ENCODE measurements at regions not wholly inside any gene's neighbourhood (a gene's known extent, or its start where the extent isn't known, plus 50 kb on each side); places are given as distances from the start of the nearest gene placed in this dataset.

- intact Hi-C loops (cut with DNase I) = no loop called here
- no peak for TF ChIP-seq POLR2AphosphoS5 (IDR thresholded peaks at IDR 0.05; ENCODE audit: insufficient read depth in 1 of 2, low read depth in 1 of 2)
- no peak for TF ChIP-seq POLR2A (IDR thresholded peaks at IDR 0.05)
- TF ChIP-seq CTCF (IDR thresholded peaks at IDR 0.05) = peak in 1 of 3 experiments; percentile 10
- Histone ChIP-seq H3K4me3 (no peak overlapping the region), H3K27me3 (no peaks in the 10 kb centered on the region), H3K27ac (no peak overlapping the region), H3K9me3 (no peaks in the 10 kb centered on the region), H3K4me1 (no peaks in the 10 kb centered on the region), H3K36me3 (no peaks in the 10 kb centered on the region)
- no peak for DNase-seq (ENCODE audit: extremely low spot score in 2 of 2)
These were observed 314.3 kb upstream of the OR4E1 start for GRCh38 chr14:21987937-21988336.

DNA sequence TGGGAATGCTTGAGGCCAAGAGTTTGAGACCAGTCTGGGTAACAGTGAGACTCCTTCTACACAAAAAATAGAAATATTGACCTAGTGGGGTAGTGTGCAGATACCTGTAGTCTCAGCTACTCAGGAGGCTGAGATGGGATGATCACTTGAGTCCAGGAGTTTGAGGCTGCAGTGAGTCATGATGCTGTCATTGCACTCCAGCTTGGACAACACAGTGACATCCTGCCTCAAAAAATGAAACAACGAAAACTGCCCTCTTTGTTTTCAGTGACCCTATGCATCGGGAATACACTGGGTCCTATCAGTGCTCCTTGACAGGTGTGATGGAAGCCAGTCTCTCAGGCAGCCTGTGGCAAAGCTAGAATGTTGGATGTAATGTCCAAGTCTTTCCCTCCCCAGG lies 311.5 kb upstream of the OR4E1 start:
- Histone ChIP-seq H3K9me3 (no peaks in the 10 kb centered on the region), H3K4me1 (no peaks in the 10 kb centered on the region), H3K27me3 (no peaks in the 10 kb centered on the region), H3K27ac (no peak overlapping the region), H3K4me3 (no peak overlapping the region), H3K36me3 (no peaks in the 10 kb centered on the region)
- DNase-seq (ENCODE audit: extremely low spot score in 2 of 2) = no peak
- TF ChIP-seq POLR2A (IDR thresholded peaks at IDR 0.05) = no peak
- no peak for TF ChIP-seq POLR2AphosphoS5 (IDR thresholded peaks at IDR 0.05; ENCODE audit: insufficient read depth in 1 of 2, low read depth in 1 of 2)
- TF ChIP-seq CTCF (IDR thresholded peaks at IDR 0.05) = no peak
- intact Hi-C loops (cut with DNase I) = no loop called here

DNA sequence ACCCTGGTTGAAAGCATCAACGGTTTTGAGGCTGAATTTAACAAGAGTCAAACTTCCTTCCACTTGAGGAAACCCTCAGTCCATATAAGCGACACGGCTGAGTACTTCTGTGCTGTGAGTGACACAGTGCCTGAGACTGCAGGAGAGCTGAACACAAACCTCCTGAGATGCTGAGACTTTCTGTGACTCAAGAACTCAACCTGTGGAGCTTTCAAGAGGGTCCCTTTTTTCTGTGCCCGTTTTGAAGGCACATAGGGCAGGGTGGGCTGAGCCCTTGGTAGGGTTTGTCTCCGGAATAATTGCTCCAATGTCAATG lies 305.3 kb upstream of the OR4E1 start:
- H3K4me3 ChIP-seq = no peak overlapping the region
- H3K27me3 ChIP-seq = no peaks in the 10 kb centered on the region
- H3K9me3 ChIP-seq = no peaks in the 10 kb centered on the region
- no peak for DNase-seq (ENCODE audit: extremely low spot score in 2 of 2)
- intact Hi-C loops (cut with DNase I) = no loop called here
- TF ChIP-seq POLR2A (IDR thresholded peaks at IDR 0.05) (no peak), CTCF (IDR thresholded peaks at IDR 0.05) (no peak), POLR2AphosphoS5 (IDR thresholded peaks at IDR 0.05; ENCODE audit: insufficient read depth in 1 of 2, low read depth in 1 of 2) (no peak)
- H3K27ac ChIP-seq = no peak overlapping the region
- no peaks in the 10 kb centered on the region for H3K4me1 ChIP-seq
- H3K36me3 ChIP-seq = no peaks in the 10 kb centered on the region

- TF ChIP-seq POLR2A (IDR thresholded peaks at IDR 0.05) (no peak), CTCF (IDR thresholded peaks at IDR 0.05) (peak in 1 of 3 experiments; percentile 31)
- DNase-seq (ENCODE audit: extremely low spot score in 2 of 2) = no peak
- intact Hi-C loops (cut with DNase I) = no loop called here
- no peaks in the 10 kb centered on the region for H3K36me3 ChIP-seq
- H3K4me1 ChIP-seq = no peaks in the 10 kb centered on the region
- H3K4me3 ChIP-seq = no peak overlapping the region
- H3K9me3 ChIP-seq = no peaks in the 10 kb centered on the region
- no peaks in the 10 kb centered on the region for H3K27me3 ChIP-seq
- H3K27ac ChIP-seq = no peak overlapping the region
These were observed 304.8 kb upstream of the OR4E1 start for GRCh38 chr14:21978184-21978998.

GRCh38 chr14:21974741-21975140 lies 301.1 kb upstream of the OR4E1 start:
- no peaks in the 10 kb centered on the region for H3K36me3 ChIP-seq
- no peak overlapping the region for H3K27ac ChIP-seq
- no peak for DNase-seq (ENCODE audit: extremely low spot score in 2 of 2)
- TF ChIP-seq POLR2A (IDR thresholded peaks at IDR 0.05) (no peak), POLR2AphosphoS5 (IDR thresholded peaks at IDR 0.05; ENCODE audit: insufficient read depth in 1 of 2, low read depth in 1 of 2) (no peak), CTCF (IDR thresholded peaks at IDR 0.05) (no peak)
- no peaks in the 10 kb centered on the region for H3K9me3 ChIP-seq
- intact Hi-C loops (cut with DNase I) = no loop called here
- no peaks in the 10 kb centered on the region for H3K27me3 ChIP-seq
- H3K4me3 ChIP-seq = no peak overlapping the region
- no peaks in the 10 kb centered on the region for H3K4me1 ChIP-seq

All from vagina (tissue), 2 donors.